ENCODE measurements at regions not wholly inside any gene's neighbourhood (a gene's known extent, or its start where the extent isn't known, plus 50 kb on each side); places are given as distances from the start of the nearest gene placed in this dataset.

DNA sequence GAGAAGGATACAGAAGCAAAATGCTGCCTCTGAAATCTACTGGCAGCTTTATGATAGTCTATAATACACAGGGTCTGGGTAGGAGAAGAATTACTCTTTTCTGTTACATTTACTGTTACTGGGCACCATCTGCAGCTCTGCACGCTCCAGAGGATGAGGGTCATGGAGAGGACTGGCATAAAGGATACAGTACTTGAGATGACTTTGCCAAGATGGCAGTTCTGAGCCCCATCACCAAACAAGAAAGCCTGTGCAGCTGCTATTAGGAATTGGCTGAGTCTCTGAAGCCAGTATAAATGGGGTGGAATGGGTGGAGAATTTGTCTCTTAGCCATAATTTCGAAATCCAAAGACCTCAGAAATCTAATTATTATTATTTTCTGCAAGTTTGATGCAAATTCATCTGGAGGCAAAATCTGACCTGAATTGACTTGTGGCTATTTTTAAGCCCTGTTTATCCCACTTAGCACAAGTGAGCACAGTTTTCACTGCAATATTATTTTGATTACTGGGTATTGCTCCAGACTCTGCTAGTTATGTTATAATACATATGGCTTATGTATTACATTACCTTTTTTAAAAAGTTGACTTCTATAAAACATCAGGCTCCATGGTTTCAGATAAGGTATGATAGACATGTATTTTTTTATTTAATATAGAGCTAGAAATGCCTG is 579.5 kb downstream of the MBD2 start:
- DNase-seq = no peak
- no peaks in the 10 kb centered on the region for H3K36me3 Mint-ChIP-seq
- CTCF ChIA-PET = no interaction called here
- no peak overlapping the region for H3K4me3 Mint-ChIP-seq
- H3K9me3 Mint-ChIP-seq (ENCODE audit: low read depth) = peaks cover 2% of the 10 kb centered on the region
- no peak overlapping the region for H3K27ac Mint-ChIP-seq
- ATAC-seq = no peak
- no peaks in the 10 kb centered on the region for H3K4me1 Mint-ChIP-seq
- no peaks in the 10 kb centered on the region for H3K27me3 Mint-ChIP-seq

DNA sequence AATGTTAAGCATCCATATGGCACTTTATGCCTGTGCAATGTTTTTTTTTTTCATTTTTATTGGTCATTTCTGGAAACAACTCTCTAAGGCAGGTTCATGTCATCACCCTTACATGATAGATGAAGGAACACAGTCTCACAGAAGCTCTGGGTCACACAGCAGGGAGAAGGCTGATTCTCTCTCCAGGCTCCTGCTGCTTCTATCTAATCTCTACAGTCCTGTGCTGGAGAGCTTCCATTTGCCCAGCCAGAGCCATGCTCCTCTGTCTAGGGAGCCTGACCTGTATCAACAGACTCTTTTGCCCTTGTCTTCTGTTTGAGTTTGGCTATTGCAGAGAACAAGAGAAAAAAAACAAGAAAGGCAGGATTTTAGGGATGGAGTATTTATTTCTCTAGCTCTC is 584.8 kb downstream of the MBD2 start:
- CTCF ChIA-PET = no interaction called here
- Mint-ChIP-seq H3K27ac (no peak overlapping the region), H3K4me3 (no peak overlapping the region), H3K27me3 (no peaks in the 10 kb centered on the region), H3K36me3 (no peaks in the 10 kb centered on the region), H3K4me1 (no peaks in the 10 kb centered on the region), H3K9me3 (ENCODE audit: low read depth) (peaks cover 2% of the 10 kb centered on the region)
- ATAC-seq (no peak), DNase-seq (no peak)

DNA sequence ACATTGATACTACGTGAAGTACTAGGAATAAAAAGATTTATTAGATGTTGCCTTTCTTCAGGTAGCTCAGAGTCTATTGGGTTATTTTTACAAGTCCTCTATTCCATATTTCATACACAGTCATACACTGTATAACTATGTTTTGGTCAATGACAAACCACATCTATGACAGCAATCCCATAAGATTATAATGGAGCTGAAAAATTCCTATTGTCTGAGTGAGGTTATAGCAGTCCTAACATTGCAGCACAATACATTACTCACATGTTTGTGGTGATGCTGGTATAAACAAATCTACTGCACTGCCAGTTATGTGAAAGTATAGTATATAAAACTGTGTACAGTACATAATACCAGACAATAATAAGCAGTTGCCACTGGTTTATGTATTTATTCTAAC is 595.1 kb downstream of the MBD2 start:
- no peak overlapping the region for H3K4me3 Mint-ChIP-seq
- peaks cover 8% of the 10 kb centered on the region for H3K9me3 Mint-ChIP-seq (ENCODE audit: low read depth)
- no peak overlapping the region for H3K27ac Mint-ChIP-seq
- CTCF ChIA-PET = no interaction called here
- H3K4me1 Mint-ChIP-seq = no peaks in the 10 kb centered on the region
- no peaks in the 10 kb centered on the region for H3K36me3 Mint-ChIP-seq
- DNase-seq (no peak), ATAC-seq (no peak)
- H3K27me3 Mint-ChIP-seq = no peaks in the 10 kb centered on the region

DNA sequence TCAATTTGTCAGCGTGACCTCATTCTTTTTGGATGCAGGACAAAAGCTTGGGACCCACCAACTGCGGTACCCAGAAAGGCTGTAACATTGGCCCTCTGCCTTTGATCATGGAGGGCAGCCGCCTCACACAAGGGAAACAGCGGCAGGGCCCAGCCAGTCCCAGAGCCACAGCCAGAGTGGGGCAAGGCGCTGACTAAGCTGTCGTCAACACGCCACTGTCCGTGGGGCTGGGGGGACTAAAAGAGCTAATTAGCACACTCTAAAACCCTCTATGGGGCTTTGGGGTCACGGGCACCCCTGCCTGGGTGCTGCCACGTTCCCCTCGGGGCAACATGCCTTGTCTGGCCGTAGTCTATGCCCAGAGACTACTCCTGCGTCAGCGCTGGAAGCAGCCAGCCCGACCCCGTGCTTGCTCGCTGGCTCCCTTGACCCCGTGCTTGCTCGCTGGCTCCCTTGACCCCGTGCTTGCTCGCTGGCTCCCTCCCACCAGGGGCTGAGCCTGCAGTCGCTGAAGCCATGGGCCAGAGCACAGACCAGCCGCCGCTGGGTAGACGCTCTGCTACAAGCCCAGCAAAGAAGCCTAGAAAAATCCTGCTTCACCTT is 598.4 kb downstream of the MBD2 start:
- DNase-seq (no peak), ATAC-seq (no peak)
- H3K4me1 Mint-ChIP-seq = no peaks in the 10 kb centered on the region
- H3K27ac Mint-ChIP-seq = no peak overlapping the region
- no peaks in the 10 kb centered on the region for H3K27me3 Mint-ChIP-seq
- CTCF ChIA-PET = no interaction called here
- no peak overlapping the region for H3K4me3 Mint-ChIP-seq
- no peaks in the 10 kb centered on the region for H3K36me3 Mint-ChIP-seq
- H3K9me3 Mint-ChIP-seq (ENCODE audit: low read depth) = peaks cover 8% of the 10 kb centered on the region

DNA sequence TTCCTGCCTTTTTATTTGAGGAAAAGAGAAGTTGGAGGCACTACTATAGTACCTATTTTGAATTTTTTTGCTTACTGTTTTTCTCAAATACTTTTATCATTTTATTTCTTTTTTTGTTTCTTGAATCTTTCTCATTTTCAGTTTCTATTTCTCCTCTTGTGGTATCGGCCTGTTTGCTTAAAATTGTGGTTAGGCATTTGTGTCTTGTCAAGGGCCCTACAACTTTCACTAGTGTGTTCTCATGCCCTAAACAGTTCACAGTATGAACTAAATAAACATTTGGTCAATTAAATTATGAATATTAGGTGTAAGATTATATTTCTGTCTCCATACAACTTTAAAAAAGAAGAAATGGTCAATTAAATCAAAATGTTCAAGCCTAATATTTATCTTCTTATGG is 613.5 kb downstream of the MBD2 start:
- H3K4me3 Mint-ChIP-seq = no peak overlapping the region
- no peaks in the 10 kb centered on the region for H3K4me1 Mint-ChIP-seq
- no peak for ATAC-seq
- H3K9me3 Mint-ChIP-seq (ENCODE audit: low read depth) = peaks cover 2% of the 10 kb centered on the region
- no peak for DNase-seq
- no peak overlapping the region for H3K27ac Mint-ChIP-seq
- H3K27me3 Mint-ChIP-seq = no peaks in the 10 kb centered on the region
- CTCF ChIA-PET = no interaction called here
- H3K36me3 Mint-ChIP-seq = no peaks in the 10 kb centered on the region

DNA sequence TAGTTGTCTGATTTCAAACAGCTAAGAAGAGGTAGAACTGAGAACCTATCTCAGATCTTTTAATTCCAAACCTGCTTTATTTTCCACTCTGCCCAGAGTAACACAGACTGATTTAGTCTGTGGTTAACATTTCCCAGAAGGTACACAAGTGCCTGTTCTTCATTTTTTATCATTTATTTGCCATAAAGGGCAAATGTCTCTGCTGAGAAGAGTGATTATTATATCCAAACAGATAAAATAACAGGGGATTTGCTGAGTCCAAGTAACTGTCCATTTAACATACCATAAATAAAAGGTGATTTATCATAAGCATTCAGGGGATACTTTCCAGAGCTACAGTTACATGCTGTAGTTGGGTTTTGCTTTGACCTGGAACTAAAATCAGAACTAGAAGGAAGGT is 617.7 kb downstream of the MBD2 start:
- Mint-ChIP-seq H3K4me3 (no peak overlapping the region), H3K27me3 (no peaks in the 10 kb centered on the region), H3K36me3 (no peaks in the 10 kb centered on the region), H3K27ac (no peak overlapping the region), H3K4me1 (no peaks in the 10 kb centered on the region), H3K9me3 (ENCODE audit: low read depth) (no peaks in the 10 kb centered on the region)
- no peak for ATAC-seq
- CTCF ChIA-PET = no interaction called here
- no peak for DNase-seq

DNA sequence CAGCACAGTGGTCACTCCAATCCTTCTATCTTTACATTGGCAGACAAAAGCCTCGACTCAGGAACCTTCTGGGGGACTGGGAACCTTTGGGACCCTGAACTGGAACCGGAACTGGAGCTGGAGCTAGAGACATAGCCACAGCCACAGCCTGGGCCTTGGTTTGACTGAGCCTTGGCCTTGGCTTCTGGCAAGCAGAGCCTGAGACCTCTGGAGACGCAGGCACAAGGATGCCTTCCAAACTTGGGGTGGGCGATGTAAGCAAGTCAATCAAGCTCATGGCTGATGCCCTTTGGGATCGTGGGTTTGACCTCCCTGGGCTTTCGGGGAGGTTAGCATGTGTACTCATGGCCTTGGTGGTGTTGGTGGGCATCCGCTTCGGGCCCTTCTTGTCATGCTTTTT is 619.3 kb downstream of the MBD2 start:
- no peak overlapping the region for H3K4me3 Mint-ChIP-seq
- H3K4me1 Mint-ChIP-seq = no peaks in the 10 kb centered on the region
- no peak for ATAC-seq
- H3K27me3 Mint-ChIP-seq = no peaks in the 10 kb centered on the region
- no peaks in the 10 kb centered on the region for H3K9me3 Mint-ChIP-seq (ENCODE audit: low read depth)
- H3K27ac Mint-ChIP-seq = no peak overlapping the region
- no peak for DNase-seq
- H3K36me3 Mint-ChIP-seq = no peaks in the 10 kb centered on the region
- CTCF ChIA-PET = no interaction called here

DNA sequence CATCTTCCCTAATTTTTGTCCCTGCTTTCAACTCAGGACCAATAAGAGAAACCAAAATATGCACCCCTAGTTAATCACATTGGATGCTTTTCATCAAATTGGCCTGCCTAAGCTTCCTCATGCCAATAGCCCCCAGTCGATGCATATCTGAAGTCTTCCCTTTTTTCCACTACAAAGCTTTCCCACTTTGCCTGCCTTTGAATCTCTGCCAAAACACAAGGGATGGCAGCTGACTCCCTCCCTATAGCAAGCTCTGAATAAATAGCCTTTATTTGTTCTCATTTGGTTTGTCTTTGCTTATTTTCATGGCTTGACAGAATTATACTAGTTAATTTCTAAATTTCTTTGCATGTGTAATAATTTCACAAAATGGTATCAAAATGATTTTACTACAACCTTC is 621.2 kb downstream of the MBD2 start:
- no peaks in the 10 kb centered on the region for H3K9me3 Mint-ChIP-seq (ENCODE audit: low read depth)
- no peak for ATAC-seq
- no peaks in the 10 kb centered on the region for H3K36me3 Mint-ChIP-seq
- CTCF ChIA-PET = no interaction called here
- H3K4me3 Mint-ChIP-seq = no peak overlapping the region
- no peak overlapping the region for H3K27ac Mint-ChIP-seq
- H3K27me3 Mint-ChIP-seq = no peaks in the 10 kb centered on the region
- no peaks in the 10 kb centered on the region for H3K4me1 Mint-ChIP-seq
- no peak for DNase-seq

DNA sequence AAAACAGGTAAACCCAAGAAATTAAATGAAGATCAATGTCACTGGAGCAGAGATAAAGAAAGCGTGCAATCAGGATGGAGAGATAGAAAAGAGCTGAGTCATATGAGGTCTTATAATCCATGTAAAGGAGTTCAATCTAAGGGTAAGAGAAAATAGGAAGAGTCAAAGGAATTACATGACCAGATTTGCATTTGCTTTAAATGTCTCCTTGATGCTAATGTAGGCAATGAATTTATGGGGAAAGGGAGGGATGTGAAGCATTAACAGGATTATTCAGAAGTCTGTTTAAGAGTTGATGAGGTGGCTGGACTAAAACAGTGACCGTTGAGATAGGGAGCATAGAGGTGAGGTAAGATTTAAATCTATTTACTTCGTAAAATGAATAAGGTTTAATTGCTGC is 623.1 kb downstream of the MBD2 start:
- H3K4me1 Mint-ChIP-seq = no peaks in the 10 kb centered on the region
- H3K27ac Mint-ChIP-seq = no peak overlapping the region
- CTCF ChIA-PET = interaction anchor here (0.6 kb wide), 1 partner anchor 545 kb away, joined by 3 read pairs; no protein-coding TSS in a partner anchor
- H3K36me3 Mint-ChIP-seq = no peaks in the 10 kb centered on the region
- H3K27me3 Mint-ChIP-seq = no peaks in the 10 kb centered on the region
- ATAC-seq (no peak), DNase-seq (no peak)
- no peaks in the 10 kb centered on the region for H3K9me3 Mint-ChIP-seq (ENCODE audit: low read depth)
- H3K4me3 Mint-ChIP-seq = no peak overlapping the region

DNA sequence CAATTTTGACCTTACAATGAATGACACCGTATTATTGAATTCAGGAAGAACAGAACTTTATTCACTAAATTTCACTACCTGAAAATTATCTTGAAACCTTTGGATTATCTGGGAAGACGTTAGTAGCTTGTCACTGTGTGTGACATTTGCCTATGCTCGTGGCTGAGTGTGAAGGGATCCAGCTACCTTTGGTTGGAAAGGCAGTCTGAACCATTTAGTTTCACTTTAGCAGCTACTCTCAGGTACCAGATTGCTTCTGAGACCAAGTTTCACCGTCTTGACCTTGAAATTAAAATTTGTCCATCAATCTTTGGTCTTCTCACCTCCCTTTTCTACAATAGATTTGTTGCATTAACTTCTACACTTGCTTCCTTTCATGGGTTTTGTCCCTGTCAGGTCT is 637.5 kb downstream of the MBD2 start:
- ATAC-seq = no peak
- Mint-ChIP-seq H3K4me3 (no peak overlapping the region), H3K9me3 (ENCODE audit: low read depth) (peaks cover 6% of the 10 kb centered on the region), H3K4me1 (no peaks in the 10 kb centered on the region), H3K36me3 (no peaks in the 10 kb centered on the region), H3K27me3 (no peaks in the 10 kb centered on the region), H3K27ac (no peak overlapping the region)
- no peak for DNase-seq
- CTCF ChIA-PET = no interaction called here
